HG03469 (cell line): ENCODE measurements at regions not wholly inside any gene's neighbourhood (a gene's known extent, or its start where the extent isn't known, plus 50 kb on each side); places are given as distances from the start of the nearest gene placed in this dataset.

Experiments used
- ATAC-seq: cut with Tn5 transposase; IDR thresholded peaks from one replicate; pipeline ENCODE4 v1.9.1; 2021; ENCODE audit warnings: mild to moderate bottlenecking, moderate library complexity, moderate number of reproducible peaks; ENCODE audit not compliant: unreplicated experiment

DNA sequence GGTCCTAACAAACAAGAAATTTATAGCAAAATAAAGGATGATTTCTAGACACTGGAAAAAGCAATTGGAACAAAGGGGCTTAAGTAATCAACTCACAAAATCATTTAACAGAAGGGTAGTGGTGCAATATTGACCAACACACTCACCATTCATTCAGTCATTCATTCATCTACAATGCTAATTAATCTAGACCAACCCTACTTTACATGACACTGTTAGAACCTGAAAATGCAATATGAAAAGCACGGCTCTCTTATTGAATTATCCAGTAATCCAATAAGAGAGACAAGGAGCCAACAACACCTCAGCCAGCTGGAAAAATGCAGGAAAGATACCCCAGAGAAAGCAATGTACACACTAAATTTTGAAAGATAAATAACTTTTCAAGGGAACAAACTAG, 310.8 kb upstream of the NR5A2 start:
- ATAC-seq: no peak

DNA sequence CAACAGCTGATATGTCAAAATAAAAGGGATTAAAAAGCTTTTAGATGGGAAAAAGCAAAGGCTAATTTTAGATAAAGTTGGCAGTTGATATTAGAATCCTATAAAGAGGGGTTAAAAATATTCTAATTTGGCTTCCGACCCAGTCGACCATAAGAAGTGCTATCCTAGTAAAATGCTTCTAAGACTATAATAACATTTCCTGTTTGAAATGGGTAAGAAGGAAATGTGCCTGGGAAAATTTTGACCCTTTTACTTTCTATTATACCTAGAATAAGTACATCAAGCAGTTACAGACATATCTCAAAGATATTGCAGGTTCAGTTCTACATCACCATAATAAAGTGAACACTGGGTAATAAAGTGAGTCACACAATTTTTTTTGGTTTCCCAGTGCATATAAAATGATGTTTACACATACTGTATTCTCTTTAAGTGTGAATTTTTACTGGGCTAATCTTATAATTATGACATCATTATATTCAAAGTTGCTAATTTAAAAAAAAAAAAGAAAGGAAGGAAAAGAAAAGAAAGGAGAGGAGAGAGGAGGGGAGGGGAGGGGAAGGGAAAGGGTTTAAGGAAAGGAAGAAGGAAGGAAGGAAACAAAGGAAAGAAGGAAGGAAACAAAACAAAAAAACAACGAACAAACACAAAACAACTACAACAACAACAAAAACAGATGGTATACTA, 308.2 kb upstream of the NR5A2 start:
- no peak for ATAC-seq

DNA sequence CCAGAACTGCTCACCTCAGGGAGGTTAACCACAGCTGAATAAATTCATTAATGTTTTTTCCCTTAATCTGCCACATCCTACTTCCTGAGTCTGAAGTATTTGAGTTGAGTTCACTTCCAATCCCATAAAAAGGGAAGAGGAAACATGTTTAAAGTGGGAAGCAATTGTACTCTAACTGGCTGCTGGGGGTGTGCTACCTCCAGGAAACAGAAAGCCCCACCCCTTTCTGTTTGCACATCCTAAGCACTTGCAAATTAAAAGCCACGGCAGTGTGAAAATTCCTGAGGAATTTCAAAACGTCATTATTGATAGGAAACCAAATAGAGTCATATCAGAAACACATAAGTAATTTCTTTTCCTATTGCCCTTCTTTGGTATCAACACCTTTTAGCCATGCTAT, 307.0 kb upstream of the NR5A2 start:
- no peak for ATAC-seq

DNA sequence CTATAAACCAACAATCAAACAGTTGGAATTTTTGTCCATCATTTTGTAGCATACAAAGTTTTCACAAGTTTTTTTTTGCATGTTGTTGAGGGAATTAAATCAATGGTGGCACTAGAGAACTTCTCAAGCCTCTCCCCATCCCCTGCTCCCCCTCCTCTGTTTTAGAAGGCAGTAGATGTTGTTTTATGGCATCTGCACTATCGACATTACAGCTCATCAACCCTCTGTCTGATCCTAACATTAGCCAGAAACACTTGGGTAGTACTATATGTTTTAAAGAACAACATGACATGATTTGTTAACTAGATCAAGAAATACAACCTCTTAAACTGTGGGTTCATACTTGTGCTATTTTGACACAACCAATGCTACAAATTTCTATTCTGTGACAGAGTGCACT, 306.5 kb upstream of the NR5A2 start:
- no peak for ATAC-seq

DNA sequence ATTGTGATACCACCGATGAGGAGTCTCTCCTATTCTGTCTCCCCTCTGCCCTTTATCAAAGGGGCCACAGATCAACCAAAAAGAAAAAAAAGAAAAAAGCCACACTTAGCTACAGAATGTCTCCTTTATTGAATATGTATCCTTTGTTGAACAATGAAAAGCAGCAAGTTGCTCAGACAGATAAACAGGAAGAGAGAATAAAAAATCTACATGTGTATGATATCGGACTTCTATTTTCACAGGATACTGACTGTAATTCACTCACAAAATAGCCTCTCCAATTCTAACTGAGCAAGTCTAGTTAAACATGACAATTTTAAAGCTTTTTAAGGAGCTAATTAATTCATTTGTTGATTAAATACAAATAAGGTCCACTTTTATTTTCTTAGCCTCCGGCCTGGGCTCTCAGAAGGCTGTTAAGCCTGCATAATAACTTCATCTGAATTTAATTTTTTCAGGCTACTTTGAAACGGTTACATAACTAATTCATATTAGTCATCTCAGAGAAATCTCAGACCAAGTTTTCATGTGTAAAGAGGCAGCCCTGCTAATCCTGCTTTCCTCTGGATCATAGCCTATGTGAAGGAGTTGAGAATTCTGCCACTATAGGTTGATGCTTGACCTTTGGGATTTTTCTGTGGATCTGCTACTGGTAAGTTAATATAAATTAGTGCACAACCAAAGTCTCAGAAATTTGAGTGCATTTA, 304.1 kb upstream of the NR5A2 start:
- ATAC-seq: no peak

DNA sequence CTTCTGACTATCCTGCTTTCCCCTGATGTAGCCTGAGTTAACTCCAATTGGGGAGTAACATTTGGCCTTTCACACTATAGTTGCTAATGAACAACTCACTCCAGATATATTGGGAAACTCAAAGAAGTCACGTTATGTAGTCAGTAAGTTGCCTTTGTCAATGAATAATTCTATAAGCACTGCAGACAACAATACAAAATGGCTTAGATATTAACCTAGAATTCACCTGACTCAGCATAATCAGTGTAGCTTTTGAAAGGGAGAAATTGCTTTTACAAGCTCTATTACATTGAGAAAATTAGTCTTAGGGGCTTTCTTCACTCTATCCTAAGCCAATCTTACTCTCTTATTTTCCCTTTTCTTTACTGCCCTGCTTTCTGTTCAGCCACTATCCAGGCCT, 303.5 kb upstream of the NR5A2 start:
- no peak for ATAC-seq

DNA sequence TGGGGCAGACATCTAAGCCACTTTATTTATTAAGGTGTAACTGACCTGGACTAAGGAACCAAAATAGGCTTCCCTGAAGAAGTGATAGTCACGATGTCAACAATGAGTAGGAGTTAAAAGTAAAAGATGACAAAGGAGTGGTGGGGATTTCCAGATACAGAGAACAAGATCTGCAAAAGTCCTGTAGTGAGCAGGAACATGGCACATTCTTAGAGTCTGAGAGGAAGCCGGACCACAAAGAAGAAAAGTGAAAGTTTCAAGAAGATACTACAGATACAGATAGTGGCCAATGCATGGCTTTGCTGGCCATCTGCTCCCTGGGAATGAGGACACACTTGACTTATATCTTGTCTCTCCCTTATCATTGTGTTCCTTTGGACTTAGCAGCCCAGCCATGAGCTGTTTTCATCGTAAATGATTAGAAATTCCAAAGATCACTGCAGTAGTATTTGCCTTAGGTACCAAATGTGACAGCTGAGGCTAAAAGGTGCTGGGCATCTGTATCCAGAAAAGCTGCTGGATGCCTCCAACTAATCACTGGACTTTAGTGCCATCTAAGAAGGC, 302.4 kb upstream of the NR5A2 start:
- no peak for ATAC-seq

DNA sequence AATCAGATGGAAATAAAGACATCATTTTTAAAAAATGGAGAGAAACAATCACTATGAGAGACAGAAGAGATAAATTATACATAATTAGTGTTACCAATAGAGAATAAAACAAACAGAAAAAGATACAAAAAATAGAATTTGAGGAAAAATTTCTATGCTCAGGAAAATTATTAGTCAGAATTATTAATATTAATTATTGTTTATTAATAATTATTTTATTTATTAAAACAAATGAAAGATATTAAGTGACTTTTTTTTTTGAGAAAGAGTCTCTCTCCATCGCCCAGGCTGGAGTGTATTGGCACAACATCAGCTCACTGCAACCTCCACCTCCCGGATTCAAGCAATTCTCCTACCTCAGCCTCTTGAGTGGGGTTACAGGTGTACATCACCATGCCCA, 299.8 kb upstream of the NR5A2 start:
- no peak for ATAC-seq

- no peak for ATAC-seq
Measured at GRCh38 chr1:199728345-199728744, 299.2 kb upstream of the NR5A2 start.

DNA sequence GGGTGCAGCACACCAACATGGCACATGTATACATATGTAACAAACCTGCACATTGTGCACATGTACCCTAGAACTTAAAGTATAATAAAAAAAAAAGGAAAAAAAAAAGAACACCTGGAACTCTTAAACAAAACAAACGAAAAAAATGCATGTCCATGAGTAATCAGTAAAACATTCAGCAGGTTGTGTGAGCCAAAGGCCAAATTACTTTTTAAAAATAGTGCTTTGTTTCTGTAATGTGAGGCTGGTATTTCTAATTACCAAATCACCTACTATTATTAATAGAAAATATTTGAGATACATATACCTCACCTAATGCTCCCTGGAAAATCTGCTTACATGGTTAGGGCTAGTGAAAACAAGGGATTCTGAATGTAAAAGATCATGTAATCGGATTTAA, 294.4 kb upstream of the NR5A2 start:
- ATAC-seq: no peak

DNA sequence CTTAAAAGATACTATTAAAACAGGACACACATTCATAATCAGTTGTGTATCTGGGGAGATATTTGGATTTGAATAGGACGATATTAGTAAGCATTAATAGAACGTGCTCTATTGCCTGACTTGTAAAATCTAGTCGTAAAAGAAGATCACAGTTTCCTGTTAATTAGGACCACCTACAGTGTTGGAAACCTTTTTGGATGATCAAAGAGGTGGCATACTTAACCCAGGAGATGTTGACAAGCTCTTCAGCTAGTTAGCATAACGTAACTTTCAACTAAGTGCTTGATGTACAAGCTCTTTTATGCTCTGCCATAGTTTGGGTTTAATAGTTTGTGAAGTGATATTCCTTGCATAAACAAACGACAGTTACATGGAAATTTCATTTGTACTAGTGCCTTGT, 293.3 kb upstream of the NR5A2 start:
- ATAC-seq: no peak

- no peak for ATAC-seq
Measured at GRCh38 chr1:199735660-199736059, 291.9 kb upstream of the NR5A2 start.

- no peak for ATAC-seq
Measured at GRCh38 chr1:199736646-199737045, 290.9 kb upstream of the NR5A2 start.

- ATAC-seq: no peak
Measured at GRCh38 chr1:199741586-199741985, 285.9 kb upstream of the NR5A2 start.

DNA sequence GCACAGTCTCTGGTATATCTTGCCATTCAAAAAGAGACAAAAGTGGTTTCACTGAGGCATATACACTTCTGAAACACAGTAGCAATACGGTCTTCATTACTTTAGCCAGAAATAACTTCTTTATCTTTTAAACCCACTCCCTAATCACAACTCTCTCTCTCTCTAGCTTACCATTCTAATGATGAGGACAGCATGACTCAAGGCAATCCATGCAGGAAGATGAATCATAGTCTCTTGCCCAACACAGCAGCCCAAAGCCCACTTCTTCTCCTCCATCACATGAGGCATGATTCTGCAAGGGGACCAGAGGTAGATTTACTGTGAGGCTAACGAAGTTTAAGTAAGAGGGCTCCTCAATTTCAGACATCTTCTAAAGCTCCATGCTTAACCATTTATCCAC, 285.0 kb upstream of the NR5A2 start:
- ATAC-seq: no peak

DNA sequence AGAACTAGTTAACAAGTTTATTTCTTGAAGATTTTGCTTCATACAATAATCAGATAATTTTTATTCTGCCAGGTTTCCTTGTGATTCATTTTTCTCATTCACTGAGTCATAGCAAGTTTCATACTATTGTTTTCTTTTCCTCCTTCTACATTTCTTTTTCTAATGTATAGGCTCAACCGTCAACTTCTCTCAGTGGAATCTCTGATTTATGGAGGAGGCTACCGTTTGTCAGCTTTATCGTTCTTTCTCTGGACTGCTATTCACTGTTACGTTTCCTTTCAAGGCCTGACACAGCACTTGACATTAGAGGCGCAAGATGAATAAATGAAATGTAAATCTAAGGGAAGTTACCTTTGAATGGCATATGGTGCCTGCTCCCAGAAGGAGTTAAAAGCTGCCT, 284.3 kb upstream of the NR5A2 start:
- no peak for ATAC-seq

- no peak for ATAC-seq
Measured at GRCh38 chr1:199746666-199747384, 280.7 kb upstream of the NR5A2 start.

- no peak for ATAC-seq
Measured at GRCh38 chr1:199747984-199748383, 279.5 kb upstream of the NR5A2 start.

- no peak for ATAC-seq
Measured at GRCh38 chr1:199751506-199751905, 276.0 kb upstream of the NR5A2 start.

- no peak for ATAC-seq
Measured at GRCh38 chr1:199751962-199752687, 275.4 kb upstream of the NR5A2 start.

DNA sequence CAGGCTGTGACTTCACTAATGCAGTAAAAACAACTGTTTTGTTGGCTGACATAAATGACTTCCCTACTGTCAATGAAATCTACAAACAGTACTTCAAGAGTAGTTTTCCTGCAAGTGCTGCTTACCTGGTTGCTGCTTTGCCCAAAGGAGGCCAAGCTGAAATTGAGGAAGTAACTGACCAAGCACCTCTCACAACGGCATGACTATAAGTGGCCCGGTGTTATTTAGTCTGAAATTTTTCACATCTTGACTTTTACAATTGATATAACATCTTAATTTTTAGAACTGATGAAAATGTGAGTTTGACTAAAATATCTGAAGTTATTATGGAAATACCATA, 274.9 kb upstream of the NR5A2 start:
- no peak for ATAC-seq
